ENCODE measurements at regions not wholly inside any gene's neighbourhood (a gene's known extent, or its start where the extent isn't known, plus 50 kb on each side); places are given as distances from the start of the nearest gene placed in this dataset.

GRCh38 chr11:116279511-116279910 lies 493.3 kb downstream of the BUD13 start:
- Histone ChIP-seq H3K4me2 (ENCODE audit: low read depth, low read length) (no peak overlapping the region), H3K36me3 (replicated peaks in 1 of 2; ENCODE audit: control insufficient read depth in 1 of 2, insufficient read depth in 2 of 2, low read length in 2 of 2) (no peaks in the 10 kb centered on the region), H3K27ac (ENCODE audit: extremely low read length, insufficient read depth, low read length) (no peak overlapping the region), H4K20me1 (ENCODE audit: insufficient read depth, low read length) (no peaks in the 10 kb centered on the region), H3K4me1 (ENCODE audit: insufficient read depth, low read length) (peaks cover 6% of the 10 kb centered on the region; the same call in 1 of the 2 replicates), H3K4me3 (replicated peaks in 1 of 3; ENCODE audit: insufficient read depth in 1 of 3, low read depth in 2 of 3, low read length in 3 of 3) (no peak overlapping the region), H3K9ac (ENCODE audit: insufficient read depth, low read depth, low read length) (no peak overlapping the region), H2AFZ (ENCODE audit: low read length) (no peak overlapping the region), H3K27me3 (ENCODE audit: control insufficient read depth in 1 of 2, insufficient read depth in 2 of 2, low read length in 2 of 2) (no peaks in the 10 kb centered on the region; a peak in 1 of 5 replicates), H3K79me2 (ENCODE audit: insufficient read depth, low read length) (no peaks in the 10 kb centered on the region), H3K9me3 (ENCODE audit: low read length) (no peaks in the 10 kb centered on the region)
- ATAC-seq (no peak), DNase-seq (ENCODE audit: low spot score) (no peak), FAIRE-seq (no peak)
- WGBS (ENCODE audit: low lambda C conversion rate): 67% methylated on average over 4 of the region's 4 CpGs
- intact Hi-C loops (cut with micrococcal nuclease; ENCODE audit: unreplicated experiment) (no loop called here), in situ Hi-C loops (cut with HindIII; ENCODE audit: extremely low pct_ligation_motif_present, low pct_unique_long_range_greater_than_20kb) (no loop called here)
- ChIA-PET CTCF (ENCODE audit: low intra/inter-chr PET ratio, low total read pairs) (no interaction called here), POLR2A (no interaction called here)
- TF ChIP-seq TEF (CRISPR knock-in tag; IDR thresholded peaks at IDR 0.05) (no peak), HMG20A (CRISPR knock-in tag; IDR thresholded peaks at IDR 0.05; ENCODE audit: borderline replicate concordance) (no peak), TOPORS (CRISPR knock-in tag; IDR thresholded peaks at IDR 0.05) (no peak), JUND (CRISPR knock-in tag; IDR thresholded peaks at IDR 0.05) (no peak), SMAD9 (CRISPR knock-in tag; IDR thresholded peaks at IDR 0.05) (no peak), GLMP (CRISPR knock-in tag; IDR thresholded peaks at IDR 0.05; ENCODE audit: borderline replicate concordance) (no peak)
- no TSS peak for BruUV-seq (replicated peaks)

GRCh38 chr11:116278076-116278475 lies 494.7 kb downstream of the BUD13 start:
- ChIA-PET POLR2A (no interaction called here), CTCF (ENCODE audit: low intra/inter-chr PET ratio, low total read pairs) (no interaction called here)
- no peak overlapping the region for H3K9ac ChIP-seq (ENCODE audit: insufficient read depth, low read depth, low read length)
- H3K4me3 ChIP-seq (replicated peaks in 1 of 3; ENCODE audit: insufficient read depth in 1 of 3, low read depth in 2 of 3, low read length in 3 of 3): no peak overlapping the region
- 82% methylated on average over 4 of the region's 4 CpGs for WGBS (ENCODE audit: low lambda C conversion rate)
- FAIRE-seq (no peak), DNase-seq (ENCODE audit: low spot score) (no peak), ATAC-seq (no peak)
- intact Hi-C loops (cut with micrococcal nuclease; ENCODE audit: unreplicated experiment): no loop called here
- H2AFZ ChIP-seq (ENCODE audit: low read length): no peak overlapping the region
- H3K27me3 ChIP-seq (ENCODE audit: control insufficient read depth in 1 of 2, insufficient read depth in 2 of 2, low read length in 2 of 2): no peaks in the 10 kb centered on the region; a peak in 1 of 5 replicates
- no TSS peak for BruUV-seq (replicated peaks)
- no peak overlapping the region for H3K27ac ChIP-seq (ENCODE audit: extremely low read length, insufficient read depth, low read length)
- no peaks in the 10 kb centered on the region for H3K79me2 ChIP-seq (ENCODE audit: insufficient read depth, low read length)
- no peak overlapping the region for H3K4me2 ChIP-seq (ENCODE audit: low read depth, low read length)
- no peak for TF ChIP-seq ZNF768 (CRISPR knock-in tag; IDR thresholded peaks at IDR 0.05)
- TF ChIP-seq ZFY (CRISPR knock-in tag; IDR thresholded peaks at IDR 0.05): no peak
- no peaks in the 10 kb centered on the region for H4K20me1 ChIP-seq (ENCODE audit: insufficient read depth, low read length)
- no peaks in the 10 kb centered on the region for H3K36me3 ChIP-seq (replicated peaks in 1 of 2; ENCODE audit: control insufficient read depth in 1 of 2, insufficient read depth in 2 of 2, low read length in 2 of 2)
- no peaks in the 10 kb centered on the region for H3K9me3 ChIP-seq (ENCODE audit: low read length)
- in situ Hi-C loops (cut with HindIII; ENCODE audit: extremely low pct_ligation_motif_present, low pct_unique_long_range_greater_than_20kb): no loop called here
- H3K4me1 ChIP-seq (ENCODE audit: insufficient read depth, low read length): peaks cover 6% of the 10 kb centered on the region; the same call in 1 of the 2 replicates

Measured in HepG2 (cell line).